ENCODE measurements at regions not wholly inside any gene's neighbourhood (a gene's known extent, or its start where the extent isn't known, plus 50 kb on each side); places are given as distances from the start of the nearest gene placed in this dataset.

- no peak for TF ChIP-seq PKNOX1 (IDR thresholded peaks at IDR 0.05)
- TF ChIP-seq FOXA1 (IDR thresholded peaks at IDR 0.05), result no peak
- TF ChIP-seq BHLHE40 (IDR thresholded peaks at IDR 0.05; ENCODE audit: borderline replicate concordance), result no peak
- no peak for TF ChIP-seq SUZ12 (IDR thresholded peaks at IDR 0.05)
- TF ChIP-seq TARDBP (IDR thresholded peaks at IDR 0.05), result no peak
- no peak for TF ChIP-seq SP1 (IDR thresholded peaks at IDR 0.05)
- TF ChIP-seq FOXK2 (IDR thresholded peaks at IDR 0.05), result no peak
- no peak for TF ChIP-seq NFRKB (IDR thresholded peaks at IDR 0.05)
Measured at GRCh38 chr18:78292618-78293380, 686.8 kb upstream of the SALL3 start.
